Omental fat pad (tissue), 3 donors: ENCODE measurements at regions not wholly inside any gene's neighbourhood (a gene's known extent, or its start where the extent isn't known, plus 50 kb on each side); places are given as distances from the start of the nearest gene placed in this dataset.

Experiments
- ATAC-seq: fragments of 150-250 bp; one replicate; pipeline ENCODE4 v1.9.1; 2016; ENCODE audit warnings: mild to moderate bottlenecking, moderate library complexity; ENCODE audit not compliant: low FRiP score
- DNase-seq: peaks from one replicate; pipeline ENCODE4 v3.0.0-alpha.2; 2019; ENCODE audit warnings: low spot score
- CTCF ChIP-seq, 3 donors: fragments of 450-650 bp; IDR thresholded peaks; one replicate each; pipeline ENCODE4 v1.5.1; 2016 to 2017; ENCODE audit warnings: antibody characterized with exemption in 3 of 3, mild to moderate bottlenecking in 3 of 3, moderate library complexity in 2 of 3

DNA sequence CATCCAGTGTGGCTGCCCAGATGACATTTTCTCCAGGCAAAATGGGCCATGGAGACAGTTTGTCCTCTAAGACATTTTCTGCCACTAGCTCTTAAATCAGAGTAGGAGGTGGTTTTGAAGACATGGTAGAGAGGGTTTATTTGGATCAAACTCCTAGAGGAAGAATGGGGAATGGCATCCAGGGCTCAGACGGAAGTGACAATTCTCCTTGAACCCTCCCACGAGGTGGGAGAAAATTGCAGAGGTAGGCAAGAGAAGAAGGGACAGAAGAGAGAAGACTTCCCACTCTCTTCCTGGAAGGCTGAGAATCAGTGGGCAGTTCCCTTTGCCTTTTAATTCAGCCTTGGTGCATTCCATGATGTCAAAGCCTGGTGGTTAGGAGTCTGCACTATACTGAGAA is 194.0 kb downstream of the SMIM20 start:
- no peak for TF ChIP-seq CTCF (IDR thresholded peaks at IDR 0.05)
- DNase-seq (no peak), ATAC-seq (no peak)

DNA sequence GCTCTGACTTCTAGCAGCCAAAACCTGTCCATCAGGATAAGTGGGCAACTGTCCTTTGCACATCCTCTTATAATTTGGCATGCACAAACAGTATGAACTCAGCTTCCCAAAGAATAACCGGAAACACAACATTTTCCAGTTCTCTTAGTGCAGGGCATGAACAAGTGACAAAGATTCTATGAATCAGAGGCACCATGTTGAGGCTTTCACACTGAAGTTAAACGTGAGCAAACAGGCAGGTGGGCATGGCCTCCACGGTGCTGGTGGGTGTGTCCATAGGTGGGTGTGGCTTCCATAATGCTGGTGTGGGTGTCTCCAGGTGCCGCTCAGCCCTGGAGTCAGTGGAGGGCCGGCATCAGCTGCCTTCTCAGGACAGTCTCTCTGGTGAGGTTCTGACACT is 196.5 kb downstream of the SMIM20 start:
- TF ChIP-seq CTCF (IDR thresholded peaks at IDR 0.05): no peak
- no peak for DNase-seq
- no peak for ATAC-seq

DNA sequence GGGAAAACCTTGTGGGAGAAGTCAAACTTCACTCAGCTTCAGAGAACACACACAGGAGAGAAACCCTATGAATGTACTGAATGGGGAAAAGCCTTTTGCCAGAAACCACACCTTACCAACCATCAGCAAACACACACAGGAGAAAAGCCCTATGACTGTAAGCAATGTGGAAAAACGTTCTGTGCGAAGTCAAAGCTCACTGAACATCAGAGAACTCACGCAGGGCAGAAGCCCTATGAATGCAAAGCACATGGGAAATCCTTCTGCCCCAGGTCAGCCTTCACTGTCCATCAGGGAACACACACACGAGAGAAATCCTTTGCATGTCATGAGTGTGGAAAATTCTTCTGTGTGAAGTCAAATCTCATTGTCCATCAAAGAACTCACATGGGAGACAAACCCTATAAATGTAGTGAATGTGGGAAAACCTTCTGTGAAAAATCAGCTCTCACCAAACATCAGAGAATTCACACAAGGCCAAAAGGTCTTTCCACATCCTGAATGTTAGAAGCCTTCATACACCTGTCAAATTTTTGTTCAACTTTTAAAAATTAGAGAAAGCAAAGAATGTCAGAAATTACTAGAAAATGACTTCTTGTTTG is 199.4 kb downstream of the SMIM20 start:
- no peak for TF ChIP-seq CTCF (IDR thresholded peaks at IDR 0.05)
- no peak for ATAC-seq
- DNase-seq: no peak

- DNase-seq: no peak
- ATAC-seq: no peak
- no peak for TF ChIP-seq CTCF (IDR thresholded peaks at IDR 0.05)
Measured at GRCh38 chr4:26116057-26116456, 202.0 kb downstream of the SMIM20 start.

DNA sequence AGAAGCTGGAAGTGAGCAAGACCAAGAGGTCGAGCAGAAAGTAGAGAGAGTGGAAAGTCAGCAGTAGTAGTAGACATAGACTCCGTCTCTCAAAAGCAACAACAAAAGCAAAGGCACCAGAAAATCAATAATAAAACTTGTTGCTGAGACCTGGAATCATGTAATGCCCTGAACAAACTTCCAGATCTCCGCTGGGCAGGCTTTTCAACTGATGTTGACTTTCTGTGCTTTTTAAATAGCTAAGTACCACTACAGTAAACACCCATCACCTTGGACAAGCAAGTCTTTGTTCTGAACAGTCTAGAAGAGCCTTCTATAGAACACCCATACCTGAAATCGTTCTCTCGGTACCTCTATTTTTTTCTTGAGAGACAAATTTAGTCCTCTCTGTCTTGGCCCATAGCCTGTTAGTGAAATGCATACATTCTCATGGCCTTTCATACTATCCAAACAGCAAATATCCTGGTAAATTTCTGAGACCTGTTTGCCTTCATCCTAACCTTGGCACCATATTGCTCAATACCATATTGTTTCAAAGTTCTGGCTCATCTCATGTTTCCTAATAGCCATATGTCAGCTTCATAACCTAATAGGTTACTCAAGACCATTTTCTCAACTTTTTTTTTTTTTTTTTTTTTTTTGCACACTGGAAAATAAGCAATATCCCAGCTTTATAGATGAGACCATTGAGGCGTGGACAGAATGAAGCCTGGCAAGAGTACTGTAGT is 200.6 kb upstream of the RBPJ start:
- DNase-seq: no peak
- no peak for ATAC-seq
- no peak for TF ChIP-seq CTCF (IDR thresholded peaks at IDR 0.05)

DNA sequence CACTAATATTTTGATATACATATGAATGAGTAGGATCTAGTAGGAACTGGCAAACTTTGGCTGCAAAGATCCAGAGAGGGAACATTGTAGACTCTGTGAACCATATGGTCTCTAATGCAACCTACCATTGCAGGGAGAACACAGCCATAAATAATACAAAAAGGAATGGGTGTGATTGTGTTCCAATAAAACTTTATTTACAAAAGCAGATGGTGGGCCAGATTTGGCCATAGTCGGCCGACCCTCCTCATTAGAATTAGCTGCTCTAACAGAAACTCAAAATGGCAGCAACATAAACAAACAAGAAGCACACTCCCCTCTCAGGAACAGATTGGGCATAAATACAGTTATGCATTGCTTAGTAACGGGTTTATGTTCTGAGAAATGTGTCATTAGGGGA is 198.1 kb upstream of the RBPJ start:
- TF ChIP-seq CTCF (IDR thresholded peaks at IDR 0.05): no peak
- no peak for ATAC-seq
- no peak for DNase-seq

DNA sequence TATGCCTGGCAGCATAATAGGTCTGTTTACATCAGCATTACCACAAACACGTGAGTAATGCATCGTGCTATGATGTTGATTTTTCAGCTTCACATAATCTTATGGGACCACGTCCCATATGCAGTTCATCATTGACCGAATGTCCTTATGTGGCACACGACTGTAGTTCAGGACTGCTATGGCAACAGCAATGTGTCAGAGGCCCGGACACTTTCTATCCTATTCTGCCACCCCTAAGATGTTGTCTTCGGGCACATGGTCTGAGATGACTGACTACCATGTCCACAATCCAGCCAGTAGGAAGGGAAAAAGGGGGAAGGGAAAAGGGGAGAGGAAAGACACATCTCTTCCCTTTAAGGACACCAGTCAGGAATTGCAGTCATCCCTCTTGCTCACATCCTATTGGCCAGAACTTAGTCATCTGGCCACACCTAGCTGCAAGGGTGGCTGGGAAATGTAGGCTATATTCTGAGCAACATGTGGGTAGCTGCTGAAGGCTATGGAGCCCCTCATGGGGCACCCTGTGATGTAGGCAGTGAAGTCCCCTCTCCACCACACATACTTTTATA is 196.0 kb upstream of the RBPJ start:
- ATAC-seq: no peak
- TF ChIP-seq CTCF (IDR thresholded peaks at IDR 0.05): no peak
- DNase-seq: no peak
